ENCODE measurements at regions not wholly inside any gene's neighbourhood (a gene's known extent, or its start where the extent isn't known, plus 50 kb on each side); places are given as distances from the start of the nearest gene placed in this dataset.

DNA sequence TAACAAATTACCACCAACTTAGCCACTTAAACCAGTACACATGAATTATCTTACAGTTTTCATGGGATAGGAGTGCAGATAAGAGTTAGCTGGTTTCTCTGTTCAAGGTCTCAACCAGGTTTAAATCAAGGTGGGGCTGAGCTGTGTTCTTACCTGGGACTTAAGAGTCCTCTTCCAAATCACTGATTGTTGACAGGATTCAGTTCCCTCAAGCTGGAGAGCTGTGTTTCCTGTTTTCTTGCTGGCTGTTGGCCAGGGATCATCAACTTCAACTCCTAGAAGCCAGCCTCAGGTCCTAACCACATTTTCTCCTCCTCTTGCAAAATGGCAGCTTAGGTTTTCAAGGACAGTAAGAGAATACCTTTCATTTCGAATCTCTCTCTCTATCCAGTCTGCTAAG is 123.8 kb upstream of the CHRM3 start:
- CTCF ChIA-PET: interaction anchor here (1.4 kb wide), 1 partner anchor 8 kb away, joined by 3 read pairs; no protein-coding TSS in a partner anchor
- POLR2A ChIA-PET: no interaction called here
- no peak for DNase-seq (ENCODE audit: extremely low spot score)
- TF ChIP-seq, protein P1, sequence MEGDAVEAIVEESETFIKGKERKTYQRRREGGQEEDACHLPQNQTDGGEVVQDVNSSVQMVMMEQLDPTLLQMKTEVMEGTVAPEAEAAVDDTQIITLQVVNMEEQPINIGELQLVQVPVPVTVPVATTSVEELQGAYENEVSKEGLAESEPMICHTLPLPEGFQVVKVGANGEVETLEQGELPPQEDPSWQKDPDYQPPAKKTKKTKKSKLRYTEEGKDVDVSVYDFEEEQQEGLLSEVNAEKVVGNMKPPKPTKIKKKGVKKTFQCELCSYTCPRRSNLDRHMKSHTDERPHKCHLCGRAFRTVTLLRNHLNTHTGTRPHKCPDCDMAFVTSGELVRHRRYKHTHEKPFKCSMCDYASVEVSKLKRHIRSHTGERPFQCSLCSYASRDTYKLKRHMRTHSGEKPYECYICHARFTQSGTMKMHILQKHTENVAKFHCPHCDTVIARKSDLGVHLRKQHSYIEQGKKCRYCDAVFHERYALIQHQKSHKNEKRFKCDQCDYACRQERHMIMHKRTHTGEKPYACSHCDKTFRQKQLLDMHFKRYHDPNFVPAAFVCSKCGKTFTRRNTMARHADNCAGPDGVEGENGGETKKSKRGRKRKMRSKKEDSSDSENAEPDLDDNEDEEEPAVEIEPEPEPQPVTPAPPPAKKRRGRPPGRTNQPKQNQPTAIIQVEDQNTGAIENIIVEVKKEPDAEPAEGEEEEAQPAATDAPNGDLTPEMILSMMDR (IDR thresholded peaks at IDR 0.05; ENCODE audit: control extremely low read depth, extremely low read depth, low read depth, missing control alignments): no peak

- ChIA-PET CTCF (interaction anchor here (1.4 kb wide), 1 partner anchor 9 kb away, joined by 3 read pairs; no protein-coding TSS in a partner anchor), POLR2A (no interaction called here)
- TF ChIP-seq, protein P1 (IDR thresholded peaks at IDR 0.05; ENCODE audit: control extremely low read depth, extremely low read depth, low read depth, missing control alignments): no peak
- DNase-seq (ENCODE audit: extremely low spot score): no peak
These were observed 124.8 kb upstream of the CHRM3 start for GRCh38 chr1:239261521-239261920.

- no peak for DNase-seq (ENCODE audit: extremely low spot score)
- TF ChIP-seq, protein P1 (IDR thresholded peaks at IDR 0.05; ENCODE audit: control extremely low read depth, extremely low read depth, low read depth, missing control alignments): no peak
- ChIA-PET POLR2A (no interaction called here), CTCF (no interaction called here)
These were observed 125.5 kb upstream of the CHRM3 start for GRCh38 chr1:239260842-239261241.

DNA sequence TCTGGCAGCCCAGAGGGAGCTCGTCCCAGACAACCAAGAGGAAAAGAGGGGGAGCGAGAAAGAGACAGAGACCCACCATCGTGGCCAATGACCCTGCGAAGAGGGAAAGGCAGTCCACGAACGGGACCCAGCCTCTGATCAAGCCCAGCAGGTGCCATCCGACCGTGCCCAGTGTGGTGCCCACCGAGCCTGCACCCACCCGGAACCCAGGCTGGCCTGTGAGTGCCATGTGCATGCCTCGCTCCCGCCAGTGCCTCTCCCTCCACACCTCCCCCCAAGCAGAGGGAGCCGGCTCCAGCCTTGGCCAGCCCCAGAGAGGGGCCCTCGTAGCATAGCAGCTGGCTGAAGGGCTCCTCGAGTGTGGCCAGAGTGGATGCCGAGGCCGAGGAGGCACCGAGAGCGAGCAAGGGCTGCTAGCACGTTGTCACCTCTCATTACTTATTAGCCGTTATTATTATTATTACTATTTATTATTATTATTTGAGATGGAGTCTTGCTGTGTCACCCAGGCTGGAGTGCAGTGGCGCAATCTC is 130.7 kb upstream of the CHRM3 start:
- ChIA-PET POLR2A (no interaction called here), CTCF (no interaction called here)
- TF ChIP-seq, protein P1 (IDR thresholded peaks at IDR 0.05; ENCODE audit: control extremely low read depth, extremely low read depth, low read depth, missing control alignments): no peak
- no peak for DNase-seq (ENCODE audit: extremely low spot score)

GRCh38 chr1:239254999-239255398 is 131.4 kb upstream of the CHRM3 start:
- ChIA-PET POLR2A (no interaction called here), CTCF (interaction anchor here (0.7 to 1.5 kb wide), 3 partner anchors 10 to 35 kb away, joined by 3 to 5 read pairs (median 3); no protein-coding TSS in a partner anchor)
- TF ChIP-seq, protein P1 (IDR thresholded peaks at IDR 0.05; ENCODE audit: control extremely low read depth, extremely low read depth, low read depth, missing control alignments): no peak
- DNase-seq (ENCODE audit: extremely low spot score): no peak

GRCh38 chr1:239253032-239253431 is 133.3 kb upstream of the CHRM3 start:
- CTCF ChIA-PET: no interaction called here
- POLR2A ChIA-PET: no interaction called here
- TF ChIP-seq, protein P1 (IDR thresholded peaks at IDR 0.05; ENCODE audit: control extremely low read depth, extremely low read depth, low read depth, missing control alignments): no peak
- DNase-seq (ENCODE audit: extremely low spot score): no peak
